PFSK-1 (cell line): ENCODE measurements at regions not wholly inside any gene's neighbourhood (a gene's known extent, or its start where the extent isn't known, plus 50 kb on each side); places are given as distances from the start of the nearest gene placed in this dataset.

ENCODE experiments used
- POLR2AphosphoS5 ChIP-seq: IDR thresholded peaks from 2 replicates; pipeline ENCODE4 v1.6.1; 2012; ENCODE audit warnings: low read depth, mild to moderate bottlenecking, control low read depth, low read length, moderate library complexity
- SIN3A ChIP-seq: IDR thresholded peaks from 2 replicates; pipeline ENCODE4 v1.6.1; 2012; ENCODE audit warnings: mild to moderate bottlenecking, low read length, moderate library complexity, borderline replicate concordance; ENCODE audit not compliant: insufficient read depth

DNA sequence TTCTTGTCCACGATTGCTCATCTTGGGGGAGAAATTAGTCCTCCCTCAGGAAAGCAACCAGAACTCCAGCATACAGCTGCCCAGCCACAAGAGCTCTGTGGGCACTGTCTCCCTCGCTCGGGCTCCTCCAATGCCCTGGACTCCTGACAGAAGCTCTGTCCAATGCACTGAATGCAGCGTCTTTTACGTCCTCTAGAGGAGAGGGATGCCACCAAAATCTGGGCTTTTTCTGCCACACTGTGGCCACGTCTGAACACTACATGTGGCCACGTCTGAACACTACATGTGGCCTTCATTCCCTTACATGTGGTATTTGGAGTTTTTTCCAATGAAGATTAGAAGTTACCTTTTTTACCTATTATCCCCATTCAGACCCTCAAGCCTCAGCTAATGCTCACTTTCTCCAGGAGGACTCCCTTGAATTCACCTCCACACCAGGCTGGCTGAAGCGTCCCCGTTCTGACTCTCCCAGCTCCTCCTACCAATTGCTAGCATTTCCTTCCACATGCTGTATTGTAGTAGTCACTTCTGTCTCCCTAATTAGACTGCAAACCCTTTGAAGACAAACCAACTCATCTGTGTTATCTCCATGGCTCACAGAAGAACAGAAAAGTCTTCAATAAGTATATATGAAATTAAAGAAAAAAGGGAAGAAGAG, 134.3 kb upstream of the PDE1C start:
- TF ChIP-seq POLR2AphosphoS5 = no peak
- no peak for TF ChIP-seq SIN3A
